ENCODE measurements at regions not wholly inside any gene's neighbourhood (a gene's known extent, or its start where the extent isn't known, plus 50 kb on each side); places are given as distances from the start of the nearest gene placed in this dataset.

DNA sequence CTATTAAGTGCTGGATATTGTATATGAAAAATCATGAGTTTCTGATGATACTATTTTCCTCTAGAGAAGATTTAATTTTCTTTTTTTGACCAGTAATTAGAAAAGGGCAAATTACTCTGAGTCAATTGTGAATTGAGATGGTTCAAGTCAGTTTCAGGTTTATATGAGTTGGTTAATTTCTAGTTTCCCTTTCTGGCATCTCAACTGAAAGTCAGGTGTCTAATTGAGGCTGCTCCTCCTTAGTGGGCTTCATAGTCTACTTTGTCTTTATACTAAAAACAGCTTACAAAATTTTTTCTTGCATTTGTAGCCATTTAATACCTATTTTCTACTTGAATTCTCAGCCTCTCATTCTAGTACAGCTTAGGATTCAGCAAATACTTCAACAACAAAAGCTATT is 387.3 kb downstream of the RPS6KC1 start:
- Mint-ChIP-seq H3K27me3 (ENCODE audit: low read depth) (peaks cover 2% of the 10 kb centered on the region), H3K9me3 (peaks cover 9% of the 10 kb centered on the region), H3K4me1 (no peaks in the 10 kb centered on the region), H3K27ac (no peak overlapping the region), H3K36me3 (no peaks in the 10 kb centered on the region), H3K4me3 (no peak overlapping the region)
- TF ChIP-seq, protein P1, sequence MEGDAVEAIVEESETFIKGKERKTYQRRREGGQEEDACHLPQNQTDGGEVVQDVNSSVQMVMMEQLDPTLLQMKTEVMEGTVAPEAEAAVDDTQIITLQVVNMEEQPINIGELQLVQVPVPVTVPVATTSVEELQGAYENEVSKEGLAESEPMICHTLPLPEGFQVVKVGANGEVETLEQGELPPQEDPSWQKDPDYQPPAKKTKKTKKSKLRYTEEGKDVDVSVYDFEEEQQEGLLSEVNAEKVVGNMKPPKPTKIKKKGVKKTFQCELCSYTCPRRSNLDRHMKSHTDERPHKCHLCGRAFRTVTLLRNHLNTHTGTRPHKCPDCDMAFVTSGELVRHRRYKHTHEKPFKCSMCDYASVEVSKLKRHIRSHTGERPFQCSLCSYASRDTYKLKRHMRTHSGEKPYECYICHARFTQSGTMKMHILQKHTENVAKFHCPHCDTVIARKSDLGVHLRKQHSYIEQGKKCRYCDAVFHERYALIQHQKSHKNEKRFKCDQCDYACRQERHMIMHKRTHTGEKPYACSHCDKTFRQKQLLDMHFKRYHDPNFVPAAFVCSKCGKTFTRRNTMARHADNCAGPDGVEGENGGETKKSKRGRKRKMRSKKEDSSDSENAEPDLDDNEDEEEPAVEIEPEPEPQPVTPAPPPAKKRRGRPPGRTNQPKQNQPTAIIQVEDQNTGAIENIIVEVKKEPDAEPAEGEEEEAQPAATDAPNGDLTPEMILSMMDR (IDR thresholded peaks at IDR 0.05; ENCODE audit: unreplicated experiment): no peak
- DNase-seq (ENCODE audit: low spot score in 2 of 2, unreplicated experiment in 2 of 2): no peak

DNA sequence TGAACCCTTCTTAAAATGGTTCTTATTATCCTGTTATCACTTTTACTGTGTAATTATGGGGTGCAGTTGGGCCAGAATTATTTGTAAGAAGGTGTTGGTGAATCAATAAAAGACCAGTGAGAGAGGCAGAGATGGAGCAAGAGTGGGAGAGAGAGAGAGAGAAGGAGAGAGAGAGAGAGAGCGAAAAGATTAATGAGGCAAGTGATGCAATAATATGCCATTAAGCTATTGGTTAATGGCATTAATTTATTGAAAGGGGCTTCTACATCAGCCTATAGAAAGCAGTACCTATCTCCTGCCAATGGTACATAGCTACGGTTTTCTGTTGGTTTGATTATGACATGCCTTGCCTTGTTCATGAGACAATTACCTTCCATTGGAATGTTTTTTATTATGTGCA is 388.7 kb downstream of the RPS6KC1 start:
- TF ChIP-seq, protein P1 (IDR thresholded peaks at IDR 0.05; ENCODE audit: unreplicated experiment): no peak
- Mint-ChIP-seq H3K36me3 (no peaks in the 10 kb centered on the region), H3K4me3 (no peak overlapping the region), H3K9me3 (peaks cover 9% of the 10 kb centered on the region), H3K4me1 (no peaks in the 10 kb centered on the region), H3K27me3 (ENCODE audit: low read depth) (peaks cover 7% of the 10 kb centered on the region), H3K27ac (no peak overlapping the region)
- no peak for DNase-seq (ENCODE audit: low spot score in 2 of 2, unreplicated experiment in 2 of 2)

DNA sequence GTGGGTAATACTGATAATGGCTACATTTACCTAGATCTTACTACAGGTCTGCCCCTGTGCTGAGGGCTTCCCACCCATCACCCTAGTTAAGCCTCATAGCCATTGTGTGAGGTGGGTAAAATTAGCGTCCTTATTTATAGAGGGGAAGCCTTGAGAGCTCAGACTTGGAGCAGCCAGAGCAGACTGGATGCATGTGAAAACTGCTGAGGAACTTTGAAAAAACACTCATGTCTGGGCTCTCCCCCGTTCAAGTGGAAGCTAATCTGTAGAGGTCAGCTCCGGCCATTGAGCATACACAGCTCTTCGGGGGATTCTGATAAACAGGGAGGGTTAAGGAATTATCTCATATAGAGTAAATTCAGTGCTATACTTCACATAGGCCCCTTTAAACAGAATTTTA is 389.7 kb downstream of the RPS6KC1 start:
- Mint-ChIP-seq H3K9me3 (peaks cover 9% of the 10 kb centered on the region), H3K27ac (no peak overlapping the region), H3K4me3 (no peak overlapping the region), H3K4me1 (no peaks in the 10 kb centered on the region), H3K36me3 (no peaks in the 10 kb centered on the region), H3K27me3 (ENCODE audit: low read depth) (peaks cover 8% of the 10 kb centered on the region)
- no peak for DNase-seq (ENCODE audit: low spot score in 2 of 2, unreplicated experiment in 2 of 2)
- TF ChIP-seq, protein P1 (IDR thresholded peaks at IDR 0.05; ENCODE audit: unreplicated experiment): no peak

DNA sequence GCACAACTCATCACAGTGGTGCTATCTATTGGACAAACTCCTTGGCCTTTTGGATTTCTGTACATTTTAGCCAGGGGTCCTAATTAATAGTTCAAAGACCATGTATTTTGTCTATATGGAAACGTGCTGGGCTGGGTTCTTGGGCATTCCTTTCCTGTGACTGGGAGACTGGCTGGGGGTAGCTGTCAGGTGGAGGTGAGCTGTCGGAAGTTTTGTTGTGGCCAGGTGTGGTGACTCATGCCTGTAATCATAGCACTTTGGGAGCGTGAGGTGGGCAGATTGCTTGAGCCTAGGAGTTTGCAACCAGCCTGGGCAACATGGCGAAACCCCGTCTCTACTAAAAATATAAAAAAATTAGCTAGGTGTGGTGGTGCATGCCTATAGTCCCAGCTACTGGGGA is 392.4 kb downstream of the RPS6KC1 start:
- H3K4me3 Mint-ChIP-seq: no peak overlapping the region
- H3K27ac Mint-ChIP-seq: no peak overlapping the region
- peaks cover 10% of the 10 kb centered on the region for H3K27me3 Mint-ChIP-seq (ENCODE audit: low read depth)
- H3K36me3 Mint-ChIP-seq: no peaks in the 10 kb centered on the region
- DNase-seq (ENCODE audit: low spot score in 2 of 2, unreplicated experiment in 2 of 2): no peak
- H3K4me1 Mint-ChIP-seq: no peaks in the 10 kb centered on the region
- TF ChIP-seq, protein P1 (IDR thresholded peaks at IDR 0.05; ENCODE audit: unreplicated experiment): no peak
- H3K9me3 Mint-ChIP-seq: peaks cover 4% of the 10 kb centered on the region

DNA sequence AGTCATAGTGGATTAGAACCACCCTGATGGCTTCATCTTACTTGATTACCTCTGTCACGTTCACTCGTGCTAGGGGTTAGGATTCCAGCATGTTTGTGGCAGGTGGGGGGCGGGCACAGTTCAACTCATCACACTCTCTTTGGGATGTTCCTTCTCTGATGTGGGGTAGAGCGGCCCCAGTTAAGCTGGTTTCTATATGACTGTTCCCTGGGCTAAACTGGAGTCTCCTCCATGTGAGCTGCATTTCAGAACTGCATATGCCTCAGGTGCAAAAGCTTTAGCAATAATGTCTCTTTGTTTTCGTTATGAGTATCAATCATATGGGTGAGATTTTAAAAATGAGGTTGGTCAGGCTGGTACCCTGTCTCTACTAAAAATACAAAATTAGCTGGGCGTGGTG is 393.2 kb downstream of the RPS6KC1 start:
- no peaks in the 10 kb centered on the region for H3K36me3 Mint-ChIP-seq

More for the DNA sequence above, 393.2 kb downstream of the RPS6KC1 start:
- Mint-ChIP-seq H3K4me3 (no peak overlapping the region), H3K4me1 (no peaks in the 10 kb centered on the region), H3K27ac (no peak overlapping the region), H3K27me3 (ENCODE audit: low read depth) (peaks cover 10% of the 10 kb centered on the region), H3K9me3 (peaks cover under 1% of the 10 kb centered on the region)
- DNase-seq (ENCODE audit: low spot score in 2 of 2, unreplicated experiment in 2 of 2): no peak
- TF ChIP-seq, protein P1 (IDR thresholded peaks at IDR 0.05; ENCODE audit: unreplicated experiment): no peak

Data from mesothelial cell of epicardium (in vitro differentiated cells).